K562 (cell line): ENCODE measurements at regions not wholly inside any gene's neighbourhood (a gene's known extent, or its start where the extent isn't known, plus 50 kb on each side); places are given as distances from the start of the nearest gene placed in this dataset.

Experiments
- CHD7 ChIP-seq: fragments of 200-600 bp; sonication (generic); IDR thresholded peaks from one replicate; pipeline ENCODE4 v1.6.1; 2012; ENCODE audit warnings: mild to moderate bottlenecking, low read depth, low read length, inconsistent platforms
- MEF2A ChIP-seq: IDR thresholded peaks from 2 replicates; pipeline ENCODE4 v1.6.1; 2011; ENCODE audit warnings: low read depth, mild to moderate bottlenecking, low read length, moderate library complexity; ENCODE audit not compliant: control insufficient read depth
- XRCC3 ChIP-seq: fragments of 450-650 bp; IDR thresholded peaks from 2 replicates; pipeline ENCODE4 v1.6.1; 2017; ENCODE audit warnings: mild to moderate bottlenecking, moderate library complexity
- ZNF124 ChIP-seq: sonication (generic); formaldehyde crosslinking; IDR thresholded peaks from 2 replicates; pipeline ENCODE4 v1.8.1; 2022; ENCODE audit warnings: missing genetic modification reagents
- ZNF407 ChIP-seq: fragments of 450-650 bp; IDR thresholded peaks from 2 replicates; pipeline ENCODE4 v1.6.1; 2016; ENCODE audit warnings: low read depth
- ZNF57 ChIP-seq: fragments of 450-650 bp; formaldehyde crosslinking; IDR thresholded peaks from 2 replicates; pipeline ENCODE4 v1.4.0; 2020; ENCODE audit warnings: mild to moderate bottlenecking, moderate library complexity
- ZZZ3 ChIP-seq: fragments of 450-650 bp; IDR thresholded peaks from 2 replicates; pipeline ENCODE4 v1.6.1; 2016; ENCODE audit warnings: antibody characterized with exemption, mild to moderate bottlenecking, moderate library complexity

GRCh38 chr16:6495486-6496210 is 837.0 kb upstream of the RBFOX1 start (continued):
- TF ChIP-seq CHD7 (no peak), ZNF407 (no peak), MEF2A (no peak), ZNF57 (CRISPR knock-in tag) (no peak), ZNF124 (CRISPR knock-in tag) (no peak), ZZZ3 (no peak), XRCC3 (no peak)
